SK-N-SH (cell line): ENCODE measurements at regions not wholly inside any gene's neighbourhood (a gene's known extent, or its start where the extent isn't known, plus 50 kb on each side); places are given as distances from the start of the nearest gene placed in this dataset.
"Not testable (repeated sequence)": the region's sequence is repeated elsewhere in the genome, so short reads cannot be mapped to it uniquely, and the experiment has no call there.

ENCODE experiments used
- CTCF ChIP-seq: fragments of 200-600 bp; sonication (generic); IDR thresholded peaks from 2 replicates; pipeline ENCODE4 v1.6.1; 2017; ENCODE audit warnings: antibody characterized with exemption, mild to moderate bottlenecking, moderate library complexity
- EZH2phosphoT487 ChIP-seq: fragments of 200-600 bp; sonication (generic); IDR thresholded peaks from 2 replicates; pipeline ENCODE4 v1.6.1; 2017; ENCODE audit warnings: low read depth, mixed run types, mild to moderate bottlenecking, antibody characterized with exemption, moderate library complexity, borderline replicate concordance
- GATA2 ChIP-seq: sonication (generic); formaldehyde crosslinking; IDR thresholded peaks from 2 replicates; pipeline ENCODE4 v1.5.0; 2020; ENCODE audit warnings: mild to moderate bottlenecking, missing genetic modification reagents
- RXRA ChIP-seq: IDR thresholded peaks from 2 replicates; pipeline ENCODE4 v1.4.0; 2012; ENCODE audit warnings: low read depth, mild to moderate bottlenecking, borderline replicate concordance

GRCh38 chr11:23887122-23887521, 609.7 kb upstream of the LUZP2 start:
- TF ChIP-seq EZH2phosphoT487; RXRA; GATA2 (CRISPR knock-in tag); CTCF: not testable (repeated sequence)
